Neural cell (in vitro differentiated cells): ENCODE measurements at regions not wholly inside any gene's neighbourhood (a gene's known extent, or its start where the extent isn't known, plus 50 kb on each side); places are given as distances from the start of the nearest gene placed in this dataset.

Source experiments
- CTCF ChIP-seq: fragments of 450-650 bp; IDR thresholded peaks from 2 replicates; pipeline ENCODE4 v1.5.1; 2014; ENCODE audit warnings: antibody characterized with exemption, mild to moderate bottlenecking, moderate library complexity; ENCODE audit not compliant: poor library complexity, severe bottlenecking
- EP300 ChIP-seq: fragments of 450-650 bp; conservative IDR thresholded peaks from 2 replicates; pipeline ENCODE4 v1.6.1; 2014; ENCODE audit warnings: antibody characterized with exemption, mild to moderate bottlenecking, moderate library complexity; ENCODE audit not compliant: poor library complexity, severe bottlenecking
- EZH2 ChIP-seq: fragments of 200-600, 300-800 bp; shearing (Covaris generic), sonication (generic); IDR thresholded peaks from 2 replicates; pipeline ENCODE4 v1.6.1; 2014; ENCODE audit warnings: antibody characterized with exemption, low read length, borderline replicate concordance, mild to moderate bottlenecking; ENCODE audit not compliant: insufficient read depth, poor library complexity, severe bottlenecking
- MXI1 ChIP-seq: fragments of 450-650 bp; conservative IDR thresholded peaks from 2 replicates; pipeline ENCODE4 v1.6.1; 2014; ENCODE audit warnings: antibody characterized with exemption, mild to moderate bottlenecking; ENCODE audit not compliant: poor library complexity, severe bottlenecking
- POLR2AphosphoS5 ChIP-seq: IDR thresholded peaks from 2 replicates; pipeline ENCODE4 v1.6.1; 2012
- RAD21 ChIP-seq: fragments of 450-650 bp; conservative IDR thresholded peaks from 2 replicates; pipeline ENCODE4 v1.6.1; 2014; ENCODE audit warnings: antibody characterized with exemption, mild to moderate bottlenecking, moderate library complexity
- SMC3 ChIP-seq: fragments of 450-650 bp; conservative IDR thresholded peaks from 2 replicates; pipeline ENCODE4 v1.6.1; 2014; ENCODE audit warnings: antibody characterized with exemption, mild to moderate bottlenecking, moderate library complexity; ENCODE audit not compliant: poor library complexity
- TF ChIP-seq, protein P1 (sequence below): IDR thresholded peaks from 2 replicates; pipeline ENCODE4 v1.6.1; 2012; ENCODE audit warnings: borderline replicate concordance

DNA sequence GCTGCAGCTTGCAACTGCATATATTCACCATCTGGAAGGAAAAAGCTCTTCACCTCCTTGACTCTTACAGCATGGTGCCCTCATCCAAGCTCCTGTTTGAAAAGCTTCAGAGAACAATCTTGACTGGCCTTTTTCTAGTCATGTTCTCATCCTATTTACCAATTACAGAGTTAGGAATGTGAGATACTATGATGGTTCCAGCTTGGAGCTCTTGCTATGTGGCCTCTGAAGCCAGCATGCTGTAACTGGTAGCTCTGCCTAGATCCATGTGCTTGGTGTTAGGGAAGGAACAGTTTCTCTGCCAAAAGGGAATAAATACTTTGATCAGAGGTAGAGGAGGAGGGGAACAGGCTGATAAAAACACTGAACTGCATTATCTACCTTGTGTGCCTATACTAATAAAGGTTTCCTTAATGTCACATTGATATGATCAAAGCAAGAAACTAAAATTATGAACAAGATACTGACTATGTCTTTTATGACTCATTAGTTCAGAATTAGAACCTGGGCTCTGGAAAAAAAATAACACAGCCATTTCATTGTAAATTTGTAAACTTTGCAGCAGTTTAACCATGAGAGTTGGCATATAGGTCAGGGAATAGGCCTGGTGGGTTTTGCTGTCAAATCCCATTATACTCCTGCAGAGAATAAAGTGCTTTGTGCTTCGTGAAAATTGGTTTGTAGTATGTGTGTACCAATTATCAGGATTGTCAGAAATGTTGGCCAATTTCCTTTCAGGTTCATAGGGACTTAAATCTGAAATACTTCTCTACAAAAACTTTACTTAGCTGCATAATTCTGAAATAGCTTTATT, 92.7 kb downstream of the LEPR start:
- TF ChIP-seq CTCF: no peak
- TF ChIP-seq, protein P1, sequence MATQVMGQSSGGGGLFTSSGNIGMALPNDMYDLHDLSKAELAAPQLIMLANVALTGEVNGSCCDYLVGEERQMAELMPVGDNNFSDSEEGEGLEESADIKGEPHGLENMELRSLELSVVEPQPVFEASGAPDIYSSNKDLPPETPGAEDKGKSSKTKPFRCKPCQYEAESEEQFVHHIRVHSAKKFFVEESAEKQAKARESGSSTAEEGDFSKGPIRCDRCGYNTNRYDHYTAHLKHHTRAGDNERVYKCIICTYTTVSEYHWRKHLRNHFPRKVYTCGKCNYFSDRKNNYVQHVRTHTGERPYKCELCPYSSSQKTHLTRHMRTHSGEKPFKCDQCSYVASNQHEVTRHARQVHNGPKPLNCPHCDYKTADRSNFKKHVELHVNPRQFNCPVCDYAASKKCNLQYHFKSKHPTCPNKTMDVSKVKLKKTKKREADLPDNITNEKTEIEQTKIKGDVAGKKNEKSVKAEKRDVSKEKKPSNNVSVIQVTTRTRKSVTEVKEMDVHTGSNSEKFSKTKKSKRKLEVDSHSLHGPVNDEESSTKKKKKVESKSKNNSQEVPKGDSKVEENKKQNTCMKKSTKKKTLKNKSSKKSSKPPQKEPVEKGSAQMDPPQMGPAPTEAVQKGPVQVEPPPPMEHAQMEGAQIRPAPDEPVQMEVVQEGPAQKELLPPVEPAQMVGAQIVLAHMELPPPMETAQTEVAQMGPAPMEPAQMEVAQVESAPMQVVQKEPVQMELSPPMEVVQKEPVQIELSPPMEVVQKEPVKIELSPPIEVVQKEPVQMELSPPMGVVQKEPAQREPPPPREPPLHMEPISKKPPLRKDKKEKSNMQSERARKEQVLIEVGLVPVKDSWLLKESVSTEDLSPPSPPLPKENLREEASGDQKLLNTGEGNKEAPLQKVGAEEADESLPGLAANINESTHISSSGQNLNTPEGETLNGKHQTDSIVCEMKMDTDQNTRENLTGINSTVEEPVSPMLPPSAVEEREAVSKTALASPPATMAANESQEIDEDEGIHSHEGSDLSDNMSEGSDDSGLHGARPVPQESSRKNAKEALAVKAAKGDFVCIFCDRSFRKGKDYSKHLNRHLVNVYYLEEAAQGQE: no peak
- no peak for TF ChIP-seq MXI1
- no peak for TF ChIP-seq SMC3
- no peak for TF ChIP-seq EP300
- no peak for TF ChIP-seq EZH2
- TF ChIP-seq POLR2AphosphoS5: no peak
- no peak for TF ChIP-seq RAD21
